ENCODE measurements at regions not wholly inside any gene's neighbourhood (a gene's known extent, or its start where the extent isn't known, plus 50 kb on each side); places are given as distances from the start of the nearest gene placed in this dataset.

DNA sequence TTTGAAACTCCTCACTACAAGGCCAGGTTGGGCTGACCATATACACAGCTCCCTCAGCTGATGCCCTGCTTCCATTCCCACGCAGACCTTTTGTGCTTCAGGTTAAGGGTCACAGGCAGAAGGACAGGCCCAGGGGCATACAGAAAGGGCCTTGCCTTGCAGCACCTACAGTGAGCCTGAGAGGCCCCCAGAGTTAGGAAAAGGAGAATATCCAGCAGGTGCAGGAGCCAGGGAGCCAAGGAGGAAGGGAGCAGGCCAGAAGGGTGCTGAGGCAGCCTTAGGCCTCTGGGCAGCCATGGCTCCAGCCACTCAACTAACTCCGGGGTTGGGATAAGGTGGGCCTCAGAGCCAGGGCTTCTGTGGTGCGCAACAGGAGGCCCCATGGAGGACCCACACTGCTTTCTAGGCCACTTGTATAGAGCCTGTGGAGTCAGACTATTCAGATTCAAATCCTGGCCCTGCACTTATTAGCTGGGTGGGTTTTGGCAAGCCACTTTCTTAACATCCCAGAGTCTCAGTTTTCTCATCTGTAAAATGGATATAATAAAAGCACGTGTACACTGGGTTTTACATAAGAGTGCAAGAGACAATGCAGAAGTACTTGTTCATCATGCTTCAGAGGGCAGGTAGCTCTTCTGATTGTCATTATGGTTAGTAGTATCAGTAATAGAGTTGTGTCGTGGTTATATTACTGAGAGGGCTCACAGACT is 214.6 kb upstream of the HAAO start:
- ChIA-PET POLR2A (ENCODE audit: low non-redundant PET) (no interaction called here), CTCF (no interaction called here)
- no peaks in the 10 kb centered on the region for H3K4me1 ChIP-seq (ENCODE audit: insufficient read depth, low read length, poor library complexity, severe bottlenecking)
- no peak overlapping the region for H3K27ac ChIP-seq (ENCODE audit: low read depth, low read length, poor library complexity, severe bottlenecking)
- no peaks in the 10 kb centered on the region for H3K9me3 ChIP-seq (ENCODE audit: low read depth, low read length, poor library complexity, severe bottlenecking)
- intact Hi-C loops (cut with micrococcal nuclease; ENCODE audit: unreplicated experiment), result no loop called here
- no peak overlapping the region for H3K4me3 ChIP-seq (ENCODE audit: low read depth, low read length, poor library complexity, severe bottlenecking)
- H3K27me3 ChIP-seq (replicated peaks; ENCODE audit: insufficient read depth, low read depth, low read length, poor library complexity), result no peaks in the 10 kb centered on the region
- H3K36me3 ChIP-seq (ENCODE audit: insufficient read depth, low read length, poor library complexity, severe bottlenecking), result no peaks in the 10 kb centered on the region
- no peak for TF ChIP-seq EZH2 (IDR thresholded peaks at IDR 0.05; ENCODE audit: borderline replicate concordance, low read depth, low read length, poor library complexity, severe bottlenecking)
- TF ChIP-seq, protein P1, sequence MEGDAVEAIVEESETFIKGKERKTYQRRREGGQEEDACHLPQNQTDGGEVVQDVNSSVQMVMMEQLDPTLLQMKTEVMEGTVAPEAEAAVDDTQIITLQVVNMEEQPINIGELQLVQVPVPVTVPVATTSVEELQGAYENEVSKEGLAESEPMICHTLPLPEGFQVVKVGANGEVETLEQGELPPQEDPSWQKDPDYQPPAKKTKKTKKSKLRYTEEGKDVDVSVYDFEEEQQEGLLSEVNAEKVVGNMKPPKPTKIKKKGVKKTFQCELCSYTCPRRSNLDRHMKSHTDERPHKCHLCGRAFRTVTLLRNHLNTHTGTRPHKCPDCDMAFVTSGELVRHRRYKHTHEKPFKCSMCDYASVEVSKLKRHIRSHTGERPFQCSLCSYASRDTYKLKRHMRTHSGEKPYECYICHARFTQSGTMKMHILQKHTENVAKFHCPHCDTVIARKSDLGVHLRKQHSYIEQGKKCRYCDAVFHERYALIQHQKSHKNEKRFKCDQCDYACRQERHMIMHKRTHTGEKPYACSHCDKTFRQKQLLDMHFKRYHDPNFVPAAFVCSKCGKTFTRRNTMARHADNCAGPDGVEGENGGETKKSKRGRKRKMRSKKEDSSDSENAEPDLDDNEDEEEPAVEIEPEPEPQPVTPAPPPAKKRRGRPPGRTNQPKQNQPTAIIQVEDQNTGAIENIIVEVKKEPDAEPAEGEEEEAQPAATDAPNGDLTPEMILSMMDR (conservative IDR thresholded peaks at IDR 0.05; ENCODE audit: low read depth, low read length), result no peak
- BruUV-seq (replicated peaks), result no TSS peak
- DNase-seq (ENCODE audit: low spot score), result no peak

DNA sequence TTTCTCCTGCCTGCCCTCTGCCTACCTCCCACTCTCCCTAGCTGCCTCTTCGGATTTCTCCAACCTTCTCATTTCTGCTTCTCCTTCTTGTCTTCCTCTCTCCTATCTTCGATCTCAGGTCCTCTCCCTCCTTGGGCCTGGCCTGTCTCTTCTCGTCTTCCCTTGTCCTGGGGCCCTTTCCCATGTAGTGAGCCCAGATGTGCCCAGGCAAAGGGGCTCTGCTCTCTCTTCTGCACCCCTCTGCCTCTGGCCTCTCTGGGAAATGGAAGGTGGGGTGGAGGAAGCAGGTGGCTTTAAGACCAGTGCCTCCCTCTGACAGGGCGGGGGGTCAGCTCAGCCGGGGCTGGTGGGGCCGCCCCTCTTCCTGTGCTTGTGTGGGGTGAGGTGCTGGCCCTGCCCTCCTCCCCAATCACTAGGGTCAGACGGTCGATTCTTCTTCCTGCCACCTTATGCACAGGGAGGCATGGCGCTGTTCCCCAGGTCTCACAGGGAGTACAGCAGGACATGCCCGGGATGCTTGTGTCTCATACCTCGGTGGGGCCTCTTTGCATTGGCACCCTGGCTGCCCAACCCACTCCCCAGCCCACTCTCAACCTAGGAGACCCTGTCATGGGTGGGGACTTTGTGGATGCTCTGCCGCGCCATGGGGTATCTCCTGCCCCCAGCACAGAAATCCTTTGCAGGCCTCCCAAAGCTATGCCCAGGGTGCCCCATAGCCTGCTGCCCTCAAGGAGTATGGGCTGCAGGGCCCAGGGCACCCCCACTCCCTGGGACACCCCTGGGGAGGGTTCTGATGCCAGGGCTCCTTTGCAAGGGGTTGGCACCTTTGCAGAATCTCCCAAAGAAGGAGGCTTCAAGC is 213.8 kb upstream of the HAAO start:
- intact Hi-C loops (cut with micrococcal nuclease; ENCODE audit: unreplicated experiment), result no loop called here
- ChIA-PET CTCF (no interaction called here), POLR2A (ENCODE audit: low non-redundant PET) (no interaction called here)
- no peak overlapping the region for H3K4me3 ChIP-seq (ENCODE audit: low read depth, low read length, poor library complexity, severe bottlenecking)
- no peaks in the 10 kb centered on the region for H3K36me3 ChIP-seq (ENCODE audit: insufficient read depth, low read length, poor library complexity, severe bottlenecking)
- H3K4me1 ChIP-seq (ENCODE audit: insufficient read depth, low read length, poor library complexity, severe bottlenecking), result no peaks in the 10 kb centered on the region
- H3K27ac ChIP-seq (ENCODE audit: low read depth, low read length, poor library complexity, severe bottlenecking), result no peak overlapping the region
- H3K9me3 ChIP-seq (ENCODE audit: low read depth, low read length, poor library complexity, severe bottlenecking), result no peaks in the 10 kb centered on the region
- no TSS peak for BruUV-seq (replicated peaks)
- TF ChIP-seq EZH2 (IDR thresholded peaks at IDR 0.05; ENCODE audit: borderline replicate concordance, low read depth, low read length, poor library complexity, severe bottlenecking), result no peak
- TF ChIP-seq, protein P1 (conservative IDR thresholded peaks at IDR 0.05; ENCODE audit: low read depth, low read length), result no peak
- H3K27me3 ChIP-seq (replicated peaks; ENCODE audit: insufficient read depth, low read depth, low read length, poor library complexity), result no peaks in the 10 kb centered on the region
- DNase-seq (ENCODE audit: low spot score), result no peak

DNA sequence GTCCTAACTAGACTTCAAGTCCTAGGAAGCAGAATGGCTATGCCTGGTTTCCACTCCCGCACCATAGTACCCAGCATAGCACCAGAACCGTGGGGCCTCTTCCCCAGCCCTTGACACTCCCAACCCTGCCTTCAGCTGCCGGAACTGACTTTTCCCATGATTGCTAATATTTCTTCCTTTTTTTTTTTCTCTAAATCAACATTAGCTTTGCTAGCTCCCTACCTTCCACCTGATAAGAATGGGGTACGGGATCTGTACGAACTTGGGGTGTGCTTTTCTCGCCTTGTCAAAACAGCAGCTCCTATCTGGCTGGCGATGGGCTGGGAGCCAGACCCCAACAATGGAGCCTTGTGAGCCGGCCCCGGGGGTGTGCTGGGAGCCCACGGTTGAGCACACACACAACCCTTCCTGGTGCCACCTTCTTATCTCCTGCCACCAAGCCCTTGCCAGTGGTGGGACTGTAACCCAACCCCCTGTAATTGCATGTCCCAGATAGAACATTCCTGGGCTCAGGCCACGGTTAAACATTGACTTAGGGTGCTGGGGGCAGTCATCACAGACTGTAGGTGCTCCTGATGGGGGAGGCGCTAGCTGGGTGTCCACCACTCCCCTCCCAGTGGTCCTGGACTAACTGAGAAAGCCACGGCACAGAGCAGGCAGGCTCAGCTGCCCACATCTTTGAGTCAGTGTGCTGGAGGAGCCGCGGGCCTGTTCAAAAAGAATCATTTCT is 213.0 kb upstream of the HAAO start:
- ChIA-PET CTCF (no interaction called here), POLR2A (ENCODE audit: low non-redundant PET) (no interaction called here)
- Histone ChIP-seq H3K4me1 (ENCODE audit: insufficient read depth, low read length, poor library complexity, severe bottlenecking) (no peaks in the 10 kb centered on the region), H3K27me3 (replicated peaks; ENCODE audit: insufficient read depth, low read depth, low read length, poor library complexity) (no peaks in the 10 kb centered on the region), H3K36me3 (ENCODE audit: insufficient read depth, low read length, poor library complexity, severe bottlenecking) (no peaks in the 10 kb centered on the region), H3K27ac (ENCODE audit: low read depth, low read length, poor library complexity, severe bottlenecking) (no peak overlapping the region), H3K4me3 (ENCODE audit: low read depth, low read length, poor library complexity, severe bottlenecking) (no peak overlapping the region), H3K9me3 (ENCODE audit: low read depth, low read length, poor library complexity, severe bottlenecking) (no peaks in the 10 kb centered on the region)
- BruUV-seq (replicated peaks), result no TSS peak
- DNase-seq (ENCODE audit: low spot score), result no peak
- TF ChIP-seq EZH2 (IDR thresholded peaks at IDR 0.05; ENCODE audit: borderline replicate concordance, low read depth, low read length, poor library complexity, severe bottlenecking), result no peak
- intact Hi-C loops (cut with micrococcal nuclease; ENCODE audit: unreplicated experiment), result no loop called here
